ENCODE measurements at regions not wholly inside any gene's neighbourhood (a gene's known extent, or its start where the extent isn't known, plus 50 kb on each side); places are given as distances from the start of the nearest gene placed in this dataset.

GRCh38 chr16:52827456-52827855 is 225.2 kb downstream of the CHD9NB start:
- Histone ChIP-seq H3K27ac (ENCODE audit: low read depth, low read length) (no peak overlapping the region), H3K4me3 (ENCODE audit: extremely low read depth in 1 of 4, insufficient read depth in 2 of 4, low read depth in 3 of 4, low read length in 4 of 4) (no peak overlapping the region), H3K4me1 (replicated peaks in 1 of 4; ENCODE audit: control insufficient read depth in 3 of 4, insufficient read depth in 4 of 4, low read length in 3 of 4) (no peaks in the 10 kb centered on the region), H2BK120ac (replicated peaks; ENCODE audit: low read depth, low read length) (no peak overlapping the region), H4K20me1 (replicated peaks in 1 of 2; ENCODE audit: control insufficient read depth in 1 of 2, insufficient read depth in 2 of 2, low read length in 2 of 2) (no peaks in the 10 kb centered on the region), H2BK20ac (ENCODE audit: low read length) (no peak overlapping the region), H3K56ac (replicated peaks; ENCODE audit: insufficient read length, low read depth, low read length) (no peak overlapping the region), H3K23me2 (ENCODE audit: low read depth, low read length) (no peaks in the 10 kb centered on the region; the same call in 1 of the 2 replicates), H3K9ac (replicated peaks in 1 of 4; ENCODE audit: extremely low read depth in 1 of 4, low read depth in 3 of 4, low read length in 3 of 4) (no peak overlapping the region), H2AK5ac (ENCODE audit: low read depth, low read length) (no peak overlapping the region), H2BK12ac (ENCODE audit: low read depth, low read length) (no peak overlapping the region), H2BK5ac (ENCODE audit: low read depth, low read length) (no peak overlapping the region), H4K8ac (ENCODE audit: extremely low read depth, insufficient read depth, low read length) (no peak overlapping the region), H4K5ac (ENCODE audit: insufficient read length, low read depth, low read length) (no peak overlapping the region), H3K36me3 (ENCODE audit: control insufficient read depth in 2 of 4, insufficient read depth in 4 of 4, low read length in 3 of 4) (no peaks in the 10 kb centered on the region), H2BK15ac (ENCODE audit: low read length) (no peak overlapping the region), H3K9me3 (ENCODE audit: insufficient read depth in 2 of 2, low read depth in 1 of 2, low read length in 1 of 2) (no peaks in the 10 kb centered on the region), H4K91ac (replicated peaks; ENCODE audit: insufficient read length, low read length) (no peak overlapping the region), H2AFZ (ENCODE audit: low read length) (no peak overlapping the region), H3K27me3 (replicated peaks in 1 of 4; ENCODE audit: control insufficient read depth in 3 of 4, extremely low read depth in 1 of 4, insufficient read depth in 3 of 4, low read length in 3 of 4) (peaks cover 0 to 1% (median 0%) of the 10 kb centered on the region in 4 experiments; a peak in 1 of 7 replicates), H3K79me2 (ENCODE audit: control insufficient read depth in 1 of 2, insufficient read depth in 2 of 2, low read length in 2 of 2) (no peaks in the 10 kb centered on the region), H3K4ac (replicated peaks; ENCODE audit: insufficient read length, low read depth, low read length) (no peak overlapping the region), H3K18ac (ENCODE audit: extremely low read depth, low read length) (no peak overlapping the region), H3K23ac (ENCODE audit: insufficient read length) (no peak overlapping the region), H3K14ac (ENCODE audit: insufficient read length) (no peak overlapping the region), H3K79me1 (ENCODE audit: low read depth, low read length) (no peaks in the 10 kb centered on the region), H3K4me2 (ENCODE audit: insufficient read depth in 1 of 2, low read depth in 2 of 2, low read length in 2 of 2) (no peak overlapping the region)
- CTCF ChIA-PET (ENCODE audit: partially characterized antibody): no interaction called here
- TF ChIP-seq EGR1 (IDR thresholded peaks at IDR 0.05; ENCODE audit: borderline replicate concordance, low read depth, low read length) (no peak), MAFK (IDR thresholded peaks at IDR 0.05; ENCODE audit: low read depth, low read length) (no peak), ASH2L (IDR thresholded peaks at IDR 0.05; ENCODE audit: low read length) (no peak), CTCF (IDR thresholded peaks at IDR 0.05; ENCODE audit: control extremely low read depth in 1 of 3, insufficient read depth in 1 of 3, low read depth in 1 of 3, low read length in 3 of 3) (no peak), ZNF274 (IDR thresholded peaks at IDR 0.05; ENCODE audit: borderline replicate concordance, extremely low read depth, low read length) (no peak), CTBP2 (IDR thresholded peaks at IDR 0.05; ENCODE audit: borderline replicate concordance, insufficient read depth, insufficient read length, low read length) (no peak), RFX5 (IDR thresholded peaks at IDR 0.05; ENCODE audit: borderline replicate concordance, low read depth, low read length) (no peak), JUN (IDR thresholded peaks at IDR 0.05; ENCODE audit: low read depth, low read length) (no peak), YY1 (IDR thresholded peaks at IDR 0.05; ENCODE audit: low read depth, low read length) (no peak), CBX8 (IDR thresholded peaks at IDR 0.05; ENCODE audit: borderline replicate concordance, low read depth, low read length) (no peak)
- TF ChIP-seq, protein P1, sequence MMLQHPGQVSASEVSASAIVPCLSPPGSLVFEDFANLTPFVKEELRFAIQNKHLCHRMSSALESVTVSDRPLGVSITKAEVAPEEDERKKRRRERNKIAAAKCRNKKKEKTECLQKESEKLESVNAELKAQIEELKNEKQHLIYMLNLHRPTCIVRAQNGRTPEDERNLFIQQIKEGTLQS (IDR thresholded peaks at IDR 0.05; ENCODE audit: insufficient read depth, low read depth, low read length): no peak
- POLR2A ChIA-PET (ENCODE audit: partially characterized antibody): interaction anchor here (0.6 kb wide), 1 partner anchor 72 kb away, joined by 3 read pairs; no protein-coding TSS in a partner anchor
- 66% methylated on average over 4 of the region's 4 CpGs; no CpG with 5 or more reads in 1 of the 2 experiments for WGBS, 2 experiments (ENCODE audit: extremely low coverage in 1 of 2, insufficient coverage in 1 of 2, insufficient read length in 1 of 2, insufficient replicate concordance in 2 of 2, low coverage in 1 of 2, low lambda C conversion rate in 2 of 2, missing lambda C conversion rate in 1 of 2)
- DNase-seq (ENCODE audit: low read depth in 1 of 2, low spot score in 2 of 2): no peak
- no peak for FAIRE-seq
